Pancreas (tissue), 10 donors: ENCODE measurements at regions not wholly inside any gene's neighbourhood (a gene's known extent, or its start where the extent isn't known, plus 50 kb on each side); places are given as distances from the start of the nearest gene placed in this dataset.

Experiments
- ATAC-seq, 4 donors: fragments of 200-7000 bp; cut with Tn5 transposase; one replicate each; pipeline versions ENCODE4 v1.8.0 to v1.9.1; 2020; ENCODE audit warnings: mild to moderate bottlenecking in 4 of 4, moderate library complexity in 4 of 4
- DNase-seq, 6 donors: peaks; one replicate each; pipeline ENCODE4 v3.0.0-alpha.2; 2020
- FAIRE-seq: peaks from 2 replicates; lab custom pipeline; 2012; peaks lifted over from hg19 to GRCh38; lab: Jason Lieb, UNC
- H3K27ac ChIP-seq, 4 donors: fragments of 200-600 bp; sonication (generic); 1 replicate in 3 of 4; 2 replicates in 1 of 4; pipeline versions ENCODE4 v1.5.0 to v1.8.0; 2020
- H3K27me3 ChIP-seq, 4 donors: fragments of 200-600 bp; one replicate each; pipeline ENCODE4 v1.8.0; 2021
- H3K36me3 ChIP-seq, 3 donors: fragments of 200-600 bp; sonication (generic) in 1 of 3; one replicate each; pipeline versions ENCODE4 v1.5.0 to v1.8.0; 2020 to 2021
- H3K4me1 ChIP-seq, 3 donors: fragments of 200-600 bp; one replicate each; pipeline ENCODE4 v1.8.0; 2021
- H3K4me3 ChIP-seq, 4 donors: fragments of 200-600 bp; sonication (generic) in 2 of 4; one replicate each; pipeline versions ENCODE4 v1.5.0 to v1.8.0; 2020 to 2021
- H3K9me3 ChIP-seq, 4 donors: fragments of 200-600 bp; one replicate each; pipeline ENCODE4 v1.8.0; 2021
- CTCF ChIP-seq, 4 donors: fragments of 200-600 bp; sonication (generic) in 3 of 4; IDR thresholded peaks; one replicate each; pipeline versions ENCODE4 v1.5.0 to v1.8.0; 2021; ENCODE audit warnings: antibody characterized with exemption in 4 of 4
- WGBS, 2 donors: extraction: QIAGEN DNeasy Blood & Tissue Kit; methylation state at CpG; one replicate each; pipeline ENCODE4 v1.1.7; 2013; 5-methylcytosine and 5-hydroxymethylcytosine counted together
- intact Hi-C, 3 donors: fragments of 100-400 bp; cut with DNase I; formaldehyde crosslinking; loops; one replicate each; pipeline versions ENCODE4 v1.11.1 to v1.14.2; 2022
- donor health status: healthy with polysubstance abuse.
- donor health status: DM: no; HTN: no; CAD: no; lungs with moderate emphysema.
- donor health status: DM: no; HTN: no; CAD: no.
- donor health status: control.
- donor health status: control.
- donor health status: Bipolar disorder and iron deficiency.
- donor health status: DM: yes; HTN: yes; CAD: no.
- donor health status: DM: no; HTN: no; CAD: no.
- donor health status: DM: no; HTN: no; CAD: no.
- donor health status: DM: yes; HTN: yes; CAD: no.

GRCh38 chr13:92938486-92939020, 288.1 kb upstream of the GPC6 start:
- TF ChIP-seq CTCF (IDR thresholded peaks at IDR 0.05), result no peak
- DNase-seq, result no peak
- FAIRE-seq, result no peak
- H3K27me3 ChIP-seq, result no peaks in the 10 kb centered on the region
- H3K4me1 ChIP-seq, result no peaks in the 10 kb centered on the region
- H3K27ac ChIP-seq, result no peak overlapping the region
- ATAC-seq, result no peak
- no peaks in the 10 kb centered on the region for H3K36me3 ChIP-seq
- intact Hi-C loops, result no loop called here
- H3K9me3 ChIP-seq, result no peaks in the 10 kb centered on the region
- H3K4me3 ChIP-seq, result no peak overlapping the region
- WGBS, 2 donors, result 84 to 88% methylated on average over 8 of the region's 8 CpGs

GRCh38 chr13:92941167-92941566, 285.4 kb upstream of the GPC6 start:
- Histone ChIP-seq H3K4me1 (no peaks in the 10 kb centered on the region), H3K4me3 (no peak overlapping the region), H3K36me3 (no peaks in the 10 kb centered on the region), H3K9me3 (no peaks in the 10 kb centered on the region), H3K27me3 (no peaks in the 10 kb centered on the region), H3K27ac (no peak overlapping the region)
- DNase-seq (no peak), ATAC-seq (no peak), FAIRE-seq (no peak)
- TF ChIP-seq CTCF (IDR thresholded peaks at IDR 0.05), result no peak
- intact Hi-C loops, result no loop called here

- no peak for FAIRE-seq
- no peak for TF ChIP-seq CTCF (IDR thresholded peaks at IDR 0.05)
- 65 to 69% methylated on average over 2 of the region's 2 CpGs for WGBS, 2 donors
Observed at GRCh38 chr13:92947770-92948434, 278.7 kb upstream of the GPC6 start.

GRCh38 chr13:92950771-92951170, 275.8 kb upstream of the GPC6 start:
- no peak overlapping the region for H3K4me3 ChIP-seq
- H3K27ac ChIP-seq, result no peak overlapping the region
- ATAC-seq, result no peak
- H3K36me3 ChIP-seq, result no peaks in the 10 kb centered on the region
- H3K4me1 ChIP-seq, result no peaks in the 10 kb centered on the region
- FAIRE-seq, result no peak
- H3K27me3 ChIP-seq, result no peaks in the 10 kb centered on the region
- WGBS, 2 donors, result 77 to 91% methylated on average over 2 of the region's 2 CpGs
- no peak for TF ChIP-seq CTCF (IDR thresholded peaks at IDR 0.05)
- intact Hi-C loops, result no loop called here
- DNase-seq, result no peak
- no peaks in the 10 kb centered on the region for H3K9me3 ChIP-seq

More at GRCh38 chr13:92947770-92948434, 278.7 kb upstream of the GPC6 start:
- no peak for DNase-seq
- intact Hi-C loops, result no loop called here
- Histone ChIP-seq H3K27me3 (no peaks in the 10 kb centered on the region), H3K4me3 (no peak overlapping the region), H3K27ac (no peak overlapping the region), H3K9me3 (no peaks in the 10 kb centered on the region), H3K4me1 (no peaks in the 10 kb centered on the region), H3K36me3 (no peaks in the 10 kb centered on the region)
- no peak for ATAC-seq

DNA sequence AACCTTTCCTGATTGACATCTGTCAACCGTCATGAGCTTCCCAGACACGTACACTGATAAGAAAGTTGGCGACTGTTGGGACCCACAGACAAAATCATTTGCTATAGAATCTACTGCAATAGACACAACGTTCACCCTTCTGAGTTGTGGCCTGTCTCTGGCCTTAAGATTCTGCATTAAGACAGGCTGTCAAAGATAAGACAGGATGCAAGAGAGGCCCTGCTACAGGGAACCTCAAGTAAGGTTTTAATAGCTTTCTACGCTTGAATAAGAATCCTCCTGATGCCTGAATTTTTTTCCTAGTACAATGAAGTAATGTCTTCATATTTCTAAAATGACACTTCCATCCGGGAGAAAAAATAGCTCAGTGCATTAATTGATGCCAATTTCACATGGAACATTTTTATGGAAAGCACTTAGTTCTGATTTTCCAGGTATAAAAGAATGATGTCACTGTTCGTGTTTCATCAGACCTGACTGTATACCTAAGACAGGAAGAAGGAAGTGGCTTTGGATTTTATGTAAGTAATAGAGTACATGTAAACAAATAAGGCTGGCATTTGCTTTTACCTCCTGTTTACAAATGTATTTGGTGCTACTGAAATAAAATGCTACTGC, 275.2 kb upstream of the GPC6 start:
- no peak for FAIRE-seq
- no peaks in the 10 kb centered on the region for H3K36me3 ChIP-seq
- TF ChIP-seq CTCF (IDR thresholded peaks at IDR 0.05), result no peak

More for the DNA sequence above, 275.2 kb upstream of the GPC6 start:
- H3K4me1 ChIP-seq, result no peaks in the 10 kb centered on the region
- intact Hi-C loops, result no loop called here
- H3K27ac ChIP-seq, result no peak overlapping the region
- no peaks in the 10 kb centered on the region for H3K9me3 ChIP-seq
- no peak overlapping the region for H3K4me3 ChIP-seq
- WGBS, 2 donors, result 67 to 73% methylated on average over 7 of the region's 7 CpGs
- ATAC-seq, result peak in 1 of 4 donors; percentile 23
- no peaks in the 10 kb centered on the region for H3K27me3 ChIP-seq
- no peak for DNase-seq
